Testis (tissue), 2 donors: ENCODE measurements at regions not wholly inside any gene's neighbourhood (a gene's known extent, or its start where the extent isn't known, plus 50 kb on each side); places are given as distances from the start of the nearest gene placed in this dataset.
"Not testable (repeated sequence)": the region's sequence is repeated elsewhere in the genome, so short reads cannot be mapped to it uniquely, and the experiment has no call there.

Experiments
- DNase-seq: peaks from one replicate; pipeline ENCODE4 v3.0.0-alpha.2; 2019
- H3K27ac ChIP-seq, 2 donors: fragments of 200-600 bp; sonication (generic); one replicate each; pipeline ENCODE4 v1.5.1; 2019
- H3K27me3 ChIP-seq: fragments of 200-600 bp; sonication (generic); one replicate; pipeline ENCODE4 v1.5.1; 2019
- H3K36me3 ChIP-seq: fragments of 200-600 bp; sonication (generic); one replicate; pipeline ENCODE4 v1.5.1; 2017; ENCODE audit warnings: low read depth; ENCODE audit errors: missing control alignments
- H3K4me1 ChIP-seq: fragments of 200-600 bp; sonication (generic); one replicate; pipeline ENCODE4 v1.5.1; 2019
- H3K4me3 ChIP-seq, 2 donors: fragments of 200-600 bp; sonication (generic); one replicate each; pipeline ENCODE4 v1.5.1; 2017 to 2019
- H3K9me3 ChIP-seq: fragments of 200-600 bp; sonication (generic); one replicate; pipeline ENCODE4 v1.5.1; 2017
- CTCF ChIP-seq, 3 experiments: fragments of 450-650 bp in 2 of 3; fragments of 200-600 bp in 1 of 3; sonication (generic) in 1 of 3; IDR thresholded peaks; one replicate each; pipeline ENCODE4 v1.5.1; 2016 to 2019; ENCODE audit warnings: antibody characterized with exemption in 3 of 3, mild to moderate bottlenecking in 2 of 3, moderate library complexity in 1 of 3
- POLR2A ChIP-seq: fragments of 450-650 bp; IDR thresholded peaks from one replicate; pipeline ENCODE4 v1.6.1; 2017; ENCODE audit warnings: antibody characterized with exemption, mild to moderate bottlenecking, moderate library complexity
- WGBS, 2 donors: methylation state at CpG; one replicate each; pipeline ENCODE4 v1.1.5; 2018; 5-methylcytosine and 5-hydroxymethylcytosine counted together
- intact Hi-C: fragments of 100-400 bp; cut with DNase I; formaldehyde crosslinking; loops from one replicate; pipeline ENCODE4 v1.15.1; 2023; ENCODE audit warnings: low total_unique reads

- WGBS, 2 donors = 94 to 100% methylated on average over 2 of the region's 2 CpGs
- no peak overlapping the region for H3K27ac ChIP-seq
- no peak overlapping the region for H3K4me3 ChIP-seq
- no peak for DNase-seq
- intact Hi-C loops = no loop called here
- H3K9me3 ChIP-seq = no peaks in the 10 kb centered on the region
- H3K4me1 ChIP-seq = no peaks in the 10 kb centered on the region
- no peaks in the 10 kb centered on the region for H3K27me3 ChIP-seq
- no peaks in the 10 kb centered on the region for H3K36me3 ChIP-seq
- no peak for TF ChIP-seq POLR2A
- no peak for TF ChIP-seq CTCF (IDR thresholded peaks at IDR 0.05)
These were observed 366.6 kb downstream of the DMAC1 start for GRCh38 chr9:7432989-7433388.

- H3K27me3 ChIP-seq, H3K36me3 ChIP-seq, DNase-seq, H3K27ac ChIP-seq, H3K4me1 ChIP-seq, H3K9me3 ChIP-seq, intact Hi-C loops, H3K4me3 ChIP-seq: not testable (repeated sequence)
- WGBS, 2 donors = 86 to 95% methylated on average over 1 of the region's 1 CpG
These were observed 382.2 kb downstream of the DMAC1 start for GRCh38 chr9:7417397-7417796.

- no peak overlapping the region for H3K4me3 ChIP-seq
- no peak for DNase-seq
- WGBS, 2 donors = 20 to 36% methylated on average over 1 of the region's 1 CpG
- no peak for TF ChIP-seq POLR2A
- no peak for TF ChIP-seq CTCF (IDR thresholded peaks at IDR 0.05)
- no peaks in the 10 kb centered on the region for H3K9me3 ChIP-seq
- no peaks in the 10 kb centered on the region for H3K27me3 ChIP-seq
- intact Hi-C loops = no loop called here
- no peaks in the 10 kb centered on the region for H3K4me1 ChIP-seq
- no peaks in the 10 kb centered on the region for H3K36me3 ChIP-seq
- no peak overlapping the region for H3K27ac ChIP-seq
These were observed 383.7 kb downstream of the DMAC1 start for GRCh38 chr9:7415836-7416235.

- no peak for DNase-seq
- Histone ChIP-seq H3K9me3 (no peaks in the 10 kb centered on the region), H3K36me3 (no peaks in the 10 kb centered on the region), H3K4me1 (no peaks in the 10 kb centered on the region), H3K27me3 (no peaks in the 10 kb centered on the region), H3K27ac (no peak overlapping the region), H3K4me3 (no peak overlapping the region)
- intact Hi-C loops = no loop called here
- WGBS, 2 donors = 87 to 95% methylated on average over 4 of the region's 4 CpGs
- TF ChIP-seq CTCF (IDR thresholded peaks at IDR 0.05) = no peak
- no peak for TF ChIP-seq POLR2A
These were observed 390.7 kb downstream of the DMAC1 start for GRCh38 chr9:7408845-7409244.

- 88 to 90% methylated on average over 3 of the region's 3 CpGs for WGBS, 2 donors
- H3K4me1 ChIP-seq = no peaks in the 10 kb centered on the region
- DNase-seq = no peak
- no peak overlapping the region for H3K27ac ChIP-seq
- H3K9me3 ChIP-seq = no peaks in the 10 kb centered on the region
- intact Hi-C loops = no loop called here
- H3K27me3 ChIP-seq = no peaks in the 10 kb centered on the region
- H3K4me3 ChIP-seq = no peak overlapping the region
- no peak for TF ChIP-seq POLR2A
- no peak for TF ChIP-seq CTCF (IDR thresholded peaks at IDR 0.05)
- H3K36me3 ChIP-seq = no peaks in the 10 kb centered on the region
These were observed 392.3 kb downstream of the DMAC1 start for GRCh38 chr9:7407246-7407645.
